Prostate gland (tissue), 2 donors: ENCODE measurements at regions not wholly inside any gene's neighbourhood (a gene's known extent, or its start where the extent isn't known, plus 50 kb on each side); places are given as distances from the start of the nearest gene placed in this dataset.
A peak's percentile ranks its signal among the peaks of the same experiment; 100 is the strongest.

Source experiments
- DNase-seq: peaks from one replicate; pipeline ENCODE4 v3.0.0-alpha.2; 2019; ENCODE audit warnings: low spot score
- H3K27ac ChIP-seq, 2 donors: fragments of 200-600 bp; sonication (generic); 2 replicates each; pipeline ENCODE4 v1.5.1; 2017 to 2019
- H3K27me3 ChIP-seq: fragments of 200-600 bp; sonication (generic); replicated peaks from 2 replicates; pipeline ENCODE4 v1.5.1; 2019; ENCODE audit not compliant: insufficient read depth
- H3K36me3 ChIP-seq, 2 donors: fragments of 200-600 bp; sonication (generic); 1 replicate in 1 of 2; 2 replicates in 1 of 2; pipeline versions ENCODE4 v1.5.1 to v1.8.1; 2017 to 2019
- H3K4me1 ChIP-seq: fragments of 200-600 bp; sonication (generic); replicated peaks from 2 replicates; pipeline ENCODE4 v1.5.1; 2019
- H3K4me3 ChIP-seq, 2 donors: fragments of 200-600 bp; sonication (generic); 2 replicates each; pipeline ENCODE4 v1.5.1; 2017 to 2019
- H3K9me3 ChIP-seq: fragments of 200-600 bp; sonication (generic); 2 replicates; pipeline ENCODE4 v1.5.1; 2017
- POLR2A ChIP-seq: fragments of 450-650 bp; IDR thresholded peaks from one replicate; pipeline ENCODE4 v1.6.1; 2016; ENCODE audit warnings: antibody characterized with exemption, mild to moderate bottlenecking
- POLR2AphosphoS5 ChIP-seq: sonication (generic); formaldehyde crosslinking; IDR thresholded peaks from one replicate; pipeline ENCODE4 v1.6.1; 2017; ENCODE audit warnings: antibody characterized with exemption
- WGBS: methylation state at CpG from one replicate; pipeline ENCODE4 v1.1.5; 2018; 5-methylcytosine and 5-hydroxymethylcytosine counted together
- intact Hi-C: fragments of 100-400 bp; cut with DNase I; formaldehyde crosslinking; loops from one replicate; pipeline ENCODE4 v1.14.2; 2022
- TF ChIP-seq, protein P1 (sequence below), 4 experiments: fragments of 200-600 bp in 2 of 4; fragments of 450-650 bp in 2 of 4; sonication (generic) in 2 of 4; IDR thresholded peaks; 1 replicate in 3 of 4; 2 replicates in 1 of 4; pipeline ENCODE4 v1.5.1; 2016 to 2019; ENCODE audit warnings: antibody characterized with exemption in 4 of 4, mild to moderate bottlenecking in 2 of 4, moderate library complexity in 2 of 4

DNA sequence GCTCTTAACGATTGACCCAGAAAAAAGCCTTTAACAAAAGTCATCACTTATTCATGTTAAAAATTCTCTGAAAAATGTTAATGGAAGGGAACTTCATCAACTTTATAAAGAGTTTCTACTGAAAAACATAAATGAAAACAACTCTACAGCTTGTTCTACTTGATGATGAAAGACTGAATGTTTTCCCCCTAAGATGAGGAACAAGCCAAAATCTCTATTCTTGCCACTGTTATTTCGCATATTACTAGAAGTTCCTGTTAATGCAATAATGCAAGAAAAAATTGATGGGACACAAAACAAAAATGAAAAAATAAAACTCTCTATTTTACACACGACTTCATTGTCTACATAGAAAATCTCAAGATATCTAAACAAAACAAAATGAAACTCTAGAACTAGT, 249.8 kb upstream of the AKR1E2 start:
- DNase-seq, result no peak
- Histone ChIP-seq H3K27ac (no peak overlapping the region), H3K4me3 (no peak overlapping the region), H3K4me1 (no peaks in the 10 kb centered on the region), H3K9me3 (no peaks in the 10 kb centered on the region), H3K27me3 (peaks cover 2% of the 10 kb centered on the region), H3K36me3 (no peaks in the 10 kb centered on the region)
- no peak for TF ChIP-seq POLR2A
- no peak for TF ChIP-seq POLR2AphosphoS5
- TF ChIP-seq, protein P1, sequence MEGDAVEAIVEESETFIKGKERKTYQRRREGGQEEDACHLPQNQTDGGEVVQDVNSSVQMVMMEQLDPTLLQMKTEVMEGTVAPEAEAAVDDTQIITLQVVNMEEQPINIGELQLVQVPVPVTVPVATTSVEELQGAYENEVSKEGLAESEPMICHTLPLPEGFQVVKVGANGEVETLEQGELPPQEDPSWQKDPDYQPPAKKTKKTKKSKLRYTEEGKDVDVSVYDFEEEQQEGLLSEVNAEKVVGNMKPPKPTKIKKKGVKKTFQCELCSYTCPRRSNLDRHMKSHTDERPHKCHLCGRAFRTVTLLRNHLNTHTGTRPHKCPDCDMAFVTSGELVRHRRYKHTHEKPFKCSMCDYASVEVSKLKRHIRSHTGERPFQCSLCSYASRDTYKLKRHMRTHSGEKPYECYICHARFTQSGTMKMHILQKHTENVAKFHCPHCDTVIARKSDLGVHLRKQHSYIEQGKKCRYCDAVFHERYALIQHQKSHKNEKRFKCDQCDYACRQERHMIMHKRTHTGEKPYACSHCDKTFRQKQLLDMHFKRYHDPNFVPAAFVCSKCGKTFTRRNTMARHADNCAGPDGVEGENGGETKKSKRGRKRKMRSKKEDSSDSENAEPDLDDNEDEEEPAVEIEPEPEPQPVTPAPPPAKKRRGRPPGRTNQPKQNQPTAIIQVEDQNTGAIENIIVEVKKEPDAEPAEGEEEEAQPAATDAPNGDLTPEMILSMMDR (IDR thresholded peaks at IDR 0.05), result no peak
- intact Hi-C loops, result no loop called here
- WGBS, result 77% methylated on average over 3 of the region's 3 CpGs

DNA sequence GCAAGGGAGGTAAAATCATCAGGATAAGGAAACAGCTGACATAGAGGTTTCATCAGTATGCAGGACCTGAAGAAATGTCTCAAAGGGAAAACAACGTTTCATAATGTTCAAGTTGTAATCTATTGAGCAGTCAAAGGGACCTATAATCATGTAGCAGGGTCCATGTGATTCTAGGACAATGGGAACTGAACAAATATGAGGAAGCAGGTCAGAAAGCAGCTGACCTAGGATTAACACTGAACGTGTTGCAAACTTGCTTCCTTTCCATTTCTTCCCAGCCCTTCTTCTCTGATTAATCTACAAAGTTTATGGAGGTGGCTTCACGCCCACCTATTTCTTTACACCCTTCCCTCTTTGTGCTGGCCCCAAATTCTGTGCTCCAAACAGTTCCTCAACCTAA, 256.9 kb upstream of the AKR1E2 start:
- no peaks in the 10 kb centered on the region for H3K9me3 ChIP-seq
- no peaks in the 10 kb centered on the region for H3K4me1 ChIP-seq
- no peak overlapping the region for H3K27ac ChIP-seq
- no peak overlapping the region for H3K4me3 ChIP-seq
- no peak for DNase-seq
- intact Hi-C loops, result no loop called here
- no peaks in the 10 kb centered on the region for H3K36me3 ChIP-seq
- peaks cover 2% of the 10 kb centered on the region for H3K27me3 ChIP-seq
- WGBS, result 82% methylated on average over 3 of the region's 3 CpGs
- TF ChIP-seq POLR2AphosphoS5 (no peak), POLR2A (no peak)
- TF ChIP-seq, protein P1 (IDR thresholded peaks at IDR 0.05), result no peak

DNA sequence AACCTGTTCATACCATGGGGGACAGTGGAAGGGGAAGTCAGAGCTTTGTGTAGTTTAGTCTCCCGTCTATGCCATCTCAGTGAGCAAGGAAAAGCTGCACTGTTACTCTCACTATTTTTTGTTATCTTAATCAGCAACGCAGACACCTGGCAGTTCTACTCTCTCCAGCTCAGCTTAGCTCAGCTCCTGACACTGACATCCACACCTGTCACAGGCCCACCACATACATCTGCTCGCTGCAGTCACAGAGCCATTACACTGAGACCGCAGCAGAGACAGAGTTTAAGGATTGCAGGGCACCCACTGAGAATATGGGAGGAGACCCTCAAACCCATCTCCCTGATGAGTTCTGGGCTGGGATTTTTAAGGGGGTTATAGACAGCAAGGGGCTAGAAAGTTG, 257.3 kb upstream of the AKR1E2 start:
- TF ChIP-seq POLR2A, result no peak
- TF ChIP-seq, protein P1 (IDR thresholded peaks at IDR 0.05), result no peak
- no peak for TF ChIP-seq POLR2AphosphoS5
- H3K9me3 ChIP-seq, result no peaks in the 10 kb centered on the region
- DNase-seq, result no peak
- intact Hi-C loops, result no loop called here
- peaks cover 2% of the 10 kb centered on the region for H3K27me3 ChIP-seq
- 93% methylated on average over 4 of the region's 4 CpGs for WGBS
- H3K36me3 ChIP-seq, result no peaks in the 10 kb centered on the region
- no peaks in the 10 kb centered on the region for H3K4me1 ChIP-seq
- no peak overlapping the region for H3K27ac ChIP-seq
- H3K4me3 ChIP-seq, result no peak overlapping the region

DNA sequence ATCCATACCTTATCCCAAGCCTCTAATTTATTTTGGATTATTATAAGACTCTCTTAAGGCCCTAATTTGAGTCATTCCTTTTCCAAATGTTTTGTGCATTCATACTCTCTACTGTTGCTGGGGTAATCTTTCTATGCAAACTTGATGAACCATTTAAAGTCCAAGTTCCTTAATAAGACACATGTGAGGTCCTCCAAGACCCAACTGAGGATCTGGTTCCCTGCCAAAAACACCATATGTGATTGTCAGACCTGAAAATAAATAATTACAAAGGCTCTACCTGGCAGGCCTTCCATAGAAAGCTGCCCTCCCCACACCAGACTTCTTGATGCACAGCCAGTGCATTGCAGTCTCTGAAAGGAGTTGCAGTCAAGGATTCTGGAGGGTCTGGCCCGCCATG, 257.9 kb upstream of the AKR1E2 start:
- Histone ChIP-seq H3K9me3 (no peaks in the 10 kb centered on the region), H3K27me3 (no peaks in the 10 kb centered on the region), H3K36me3 (no peaks in the 10 kb centered on the region), H3K27ac (no peak overlapping the region), H3K4me3 (no peak overlapping the region), H3K4me1 (no peaks in the 10 kb centered on the region)
- intact Hi-C loops, result no loop called here
- DNase-seq, result no peak
- TF ChIP-seq, protein P1 (IDR thresholded peaks at IDR 0.05), result no peak
- TF ChIP-seq POLR2A (no peak), POLR2AphosphoS5 (no peak)
- WGBS, result 100% methylated on average over 1 of the region's 1 CpG

DNA sequence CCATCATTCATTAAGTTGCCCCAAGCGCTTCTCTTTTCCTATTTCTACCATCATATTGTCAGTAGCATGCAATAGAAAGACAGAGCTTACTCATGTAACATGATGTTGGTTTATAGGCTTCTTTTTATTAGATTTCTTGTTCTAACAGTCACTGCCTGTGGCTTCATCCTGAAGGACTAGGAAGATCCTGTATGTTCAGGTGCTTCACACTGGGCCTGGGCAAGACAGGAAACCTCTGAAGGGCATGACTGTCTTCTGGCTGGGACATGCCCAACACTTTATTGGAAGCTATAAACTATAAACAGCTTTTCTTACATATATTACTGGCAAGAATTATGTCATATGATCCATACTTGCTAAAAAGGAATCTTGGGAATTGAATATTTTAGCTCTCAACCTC, 258.4 kb upstream of the AKR1E2 start:
- WGBS, result 65% methylated on average over 1 of the region's 1 CpG
- intact Hi-C loops, result no loop called here
- Histone ChIP-seq H3K36me3 (no peaks in the 10 kb centered on the region), H3K9me3 (no peaks in the 10 kb centered on the region), H3K4me1 (no peaks in the 10 kb centered on the region), H3K27ac (no peak overlapping the region), H3K27me3 (no peaks in the 10 kb centered on the region), H3K4me3 (no peak overlapping the region)
- TF ChIP-seq, protein P1 (IDR thresholded peaks at IDR 0.05), result no peak
- TF ChIP-seq POLR2A (no peak), POLR2AphosphoS5 (peak; percentile 70)
- peak; percentile 65 for DNase-seq
